ENCODE measurements at regions not wholly inside any gene's neighbourhood (a gene's known extent, or its start where the extent isn't known, plus 50 kb on each side); places are given as distances from the start of the nearest gene placed in this dataset.
"Not testable (repeated sequence)": the region's sequence is repeated elsewhere in the genome, so short reads cannot be mapped to it uniquely, and the experiment has no call there.

- no peak for DNase-seq (ENCODE audit: low read depth in 2 of 2)
Measured at GRCh38 chr4:123535037-123535748, 138.6 kb downstream of the SPRY1 start.

DNA sequence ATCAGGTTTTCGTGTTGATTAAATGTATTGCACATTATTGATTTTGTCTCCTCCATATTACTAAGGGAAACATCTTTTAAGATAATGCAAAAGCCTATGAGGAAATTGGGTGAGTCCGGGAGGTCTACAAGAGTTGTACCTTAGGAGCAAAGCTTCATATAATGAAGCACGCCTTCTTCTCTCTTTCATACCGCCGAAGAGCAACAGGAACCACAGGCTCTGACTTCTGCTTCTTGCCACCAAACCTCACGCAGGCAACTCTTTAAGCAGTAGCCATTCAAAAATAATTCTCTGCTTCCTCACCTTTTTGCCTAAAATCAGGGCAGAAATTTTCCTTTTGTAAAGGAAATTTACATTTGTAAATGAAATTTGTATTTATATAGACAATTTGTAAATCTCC, 139.6 kb downstream of the SPRY1 start:
- no peak for DNase-seq (ENCODE audit: low read depth in 2 of 2)

GRCh38 chr4:123537906-123538402, 141.4 kb downstream of the SPRY1 start:
- not testable (repeated sequence) for DNase-seq (ENCODE audit: low read depth in 2 of 2)

DNA sequence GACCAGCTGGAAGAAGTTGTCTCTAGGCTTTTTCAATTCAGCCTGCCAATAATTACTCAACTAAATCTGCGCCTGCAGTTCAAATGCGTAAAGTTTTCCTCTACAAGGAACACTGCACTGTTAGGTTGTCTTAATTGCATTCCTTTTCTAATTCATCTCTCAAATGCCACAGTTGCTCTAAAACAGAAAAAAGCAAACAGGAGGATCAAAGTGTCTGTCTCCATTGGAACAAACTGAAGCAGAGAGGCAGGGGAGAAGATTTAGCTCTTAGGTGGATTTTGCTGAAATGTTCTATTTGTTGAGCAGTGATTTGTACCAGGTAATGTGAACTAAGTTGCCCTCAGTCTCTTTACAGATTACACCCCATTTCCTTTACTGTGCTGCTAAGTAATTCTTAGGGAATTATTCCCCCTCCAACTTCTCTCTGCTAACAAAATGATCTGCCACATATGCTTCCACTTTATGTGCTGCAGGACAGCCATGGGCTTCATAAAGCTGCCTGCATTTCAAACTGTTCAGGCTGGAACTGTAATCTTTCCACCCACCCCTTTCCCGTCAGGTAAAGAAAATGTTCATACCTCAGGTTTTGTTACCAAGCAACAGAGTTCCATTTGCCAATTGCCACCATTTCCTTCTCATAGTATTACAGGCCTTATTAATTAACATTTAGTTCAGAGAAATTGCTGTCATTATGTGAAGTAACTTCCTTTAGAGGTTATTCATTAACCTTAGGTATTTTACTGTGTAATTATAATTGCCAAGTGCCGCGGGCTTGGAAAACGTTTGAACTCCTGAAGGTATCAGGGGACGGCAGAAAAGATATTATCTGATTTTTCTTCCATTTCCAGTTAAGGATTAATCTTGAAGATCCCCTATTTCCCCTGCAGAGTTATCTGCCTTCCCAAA, 149.3 kb downstream of the SPRY1 start:
- DNase-seq (ENCODE audit: low read depth in 2 of 2), result no peak

DNA sequence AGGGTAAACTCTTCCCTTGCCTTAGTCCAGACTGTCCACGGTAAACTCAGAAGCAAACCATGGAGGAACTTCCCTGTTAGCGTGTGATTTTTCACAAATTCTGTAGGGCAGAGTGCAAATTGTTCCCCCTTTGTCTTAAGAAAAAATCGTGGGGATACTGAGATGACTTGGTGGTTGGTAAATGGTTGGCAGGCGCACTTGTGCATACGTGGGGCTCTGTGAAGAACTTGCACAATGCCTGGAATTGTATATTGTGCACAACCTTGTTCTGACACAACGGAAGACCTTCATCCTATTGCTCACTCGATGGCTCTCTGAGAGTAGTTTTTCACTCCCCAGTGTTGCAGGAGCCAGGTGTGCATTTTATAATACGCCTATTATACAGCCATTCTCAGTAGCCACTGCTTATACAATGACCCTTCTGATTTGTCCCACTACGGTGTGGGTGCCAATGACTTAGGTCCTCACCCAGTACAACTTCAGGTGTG, 150.0 kb downstream of the SPRY1 start:
- no peak for DNase-seq (ENCODE audit: low read depth in 2 of 2)

DNA sequence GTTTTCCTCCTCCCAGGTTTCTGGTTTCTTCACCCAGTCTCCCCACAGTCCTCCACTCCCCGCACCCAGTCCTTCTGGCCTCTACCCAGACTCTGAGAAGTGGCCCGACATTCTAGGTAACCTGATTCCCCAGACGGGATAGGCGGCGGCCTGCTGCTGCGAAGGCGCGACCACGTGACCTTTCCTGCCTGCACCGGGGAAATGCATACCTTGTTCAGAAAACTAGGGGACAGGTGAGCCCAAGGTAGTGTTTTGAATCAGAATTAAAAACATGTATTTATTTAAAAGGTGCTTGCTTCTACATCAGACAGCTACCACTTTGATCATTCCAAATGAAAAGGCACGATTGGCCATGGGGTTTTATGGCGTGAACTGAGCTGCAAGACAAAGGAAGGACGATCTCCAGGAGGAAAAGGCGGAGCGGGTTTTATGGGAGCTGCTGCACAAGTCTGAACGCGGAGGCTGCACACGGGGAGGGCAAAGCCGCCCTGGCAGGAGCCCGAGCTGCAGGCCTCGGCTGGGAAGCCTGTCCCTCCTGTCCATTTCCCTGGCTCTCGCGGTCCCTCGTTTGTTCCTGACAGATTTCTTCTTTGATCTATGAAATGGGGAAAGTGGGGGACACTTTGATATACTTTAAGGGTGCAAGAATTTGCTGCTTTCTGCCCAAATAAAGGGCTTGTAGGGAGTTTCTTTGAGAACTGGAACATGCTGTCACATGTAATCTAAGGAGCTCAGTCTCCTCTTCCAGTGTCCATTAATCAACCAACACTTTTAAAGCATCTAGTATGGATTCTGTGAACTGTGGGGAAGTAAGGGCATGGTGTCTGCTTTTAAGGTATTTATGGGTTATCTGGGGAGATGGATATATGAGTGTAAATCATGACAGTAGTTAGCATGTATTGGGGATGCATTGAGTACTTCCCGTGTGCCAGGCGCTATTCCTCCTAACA, 150.9 kb downstream of the SPRY1 start:
- no peak for DNase-seq (ENCODE audit: low read depth in 2 of 2)

GRCh38 chr4:123553279-123553678, 156.7 kb downstream of the SPRY1 start:
- no peak for DNase-seq (ENCODE audit: low read depth in 2 of 2)

GRCh38 chr4:123553733-123554637, 157.4 kb downstream of the SPRY1 start:
- no peak for DNase-seq (ENCODE audit: low read depth in 2 of 2)

GRCh38 chr4:123554801-123555232, 158.2 kb downstream of the SPRY1 start:
- peak in 1 of 2 donors; percentile 65 for DNase-seq (ENCODE audit: low read depth in 2 of 2)

GRCh38 chr4:123555233-123555806, 158.7 kb downstream of the SPRY1 start:
- peak; percentile 83 to 96 for DNase-seq (ENCODE audit: low read depth in 2 of 2)

DNA sequence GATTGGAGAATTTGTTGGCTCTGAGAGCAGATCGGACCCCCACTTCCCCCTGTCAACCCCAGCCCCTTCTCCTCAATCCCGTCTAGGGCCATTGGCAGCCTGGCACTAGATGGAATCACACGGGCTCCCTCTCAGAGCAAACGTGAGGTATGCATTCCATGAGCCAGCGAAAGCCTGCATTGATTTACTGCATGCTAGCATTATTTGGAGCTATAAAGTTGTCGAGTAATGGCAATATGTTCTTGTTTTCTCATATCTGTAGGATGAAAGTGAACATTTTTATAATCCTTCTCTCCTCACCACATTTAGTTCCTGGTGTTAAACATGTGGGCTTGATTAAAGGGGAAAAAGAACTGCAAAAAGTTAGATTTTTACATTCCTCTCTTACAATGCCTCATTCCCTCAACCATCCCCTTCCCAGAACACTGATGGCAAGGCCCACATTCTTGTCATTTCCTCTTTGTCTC, 159.2 kb downstream of the SPRY1 start:
- DNase-seq (ENCODE audit: low read depth in 2 of 2), result peak in 1 of 2 donors; percentile 25

- no peak for DNase-seq (ENCODE audit: low read depth in 2 of 2)
Measured at GRCh38 chr4:123556526-123556925, 159.9 kb downstream of the SPRY1 start.

- no peak for DNase-seq (ENCODE audit: low read depth in 2 of 2)
Measured at GRCh38 chr4:123557857-123558536, 161.4 kb downstream of the SPRY1 start.

DNA sequence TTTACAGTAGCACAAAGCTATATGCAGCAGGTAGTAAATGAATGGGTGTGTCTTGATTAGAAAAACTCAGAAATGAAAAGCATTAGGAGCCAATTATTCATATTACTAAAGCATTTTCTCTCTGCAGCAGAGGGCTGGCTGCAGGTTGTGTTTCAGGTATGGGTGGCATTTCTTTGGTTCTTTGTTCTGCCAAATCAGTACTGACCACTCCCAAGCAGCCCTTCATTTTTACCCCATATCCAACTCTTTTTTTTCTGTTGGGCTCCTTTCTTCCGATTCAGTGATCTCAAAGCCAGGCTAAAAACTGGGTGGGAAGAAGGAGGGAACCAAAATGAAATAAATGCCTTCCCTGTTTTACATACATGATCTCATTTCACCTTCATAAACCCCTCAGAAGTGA, 162.3 kb downstream of the SPRY1 start:
- DNase-seq (ENCODE audit: low read depth in 2 of 2), result no peak

GRCh38 chr4:123559955-123560871, 163.6 kb downstream of the SPRY1 start:
- peak; percentile 36 to 50 for DNase-seq (ENCODE audit: low read depth in 2 of 2)

GRCh38 chr4:123561525-123561924, 164.9 kb downstream of the SPRY1 start:
- no peak for DNase-seq (ENCODE audit: low read depth in 2 of 2)

- DNase-seq (ENCODE audit: low read depth in 2 of 2), result no peak
Measured at GRCh38 chr4:123562994-123563750, 166.6 kb downstream of the SPRY1 start.
